ENCODE measurements at regions not wholly inside any gene's neighbourhood (a gene's known extent, or its start where the extent isn't known, plus 50 kb on each side); places are given as distances from the start of the nearest gene placed in this dataset.

- TF ChIP-seq, protein P1, sequence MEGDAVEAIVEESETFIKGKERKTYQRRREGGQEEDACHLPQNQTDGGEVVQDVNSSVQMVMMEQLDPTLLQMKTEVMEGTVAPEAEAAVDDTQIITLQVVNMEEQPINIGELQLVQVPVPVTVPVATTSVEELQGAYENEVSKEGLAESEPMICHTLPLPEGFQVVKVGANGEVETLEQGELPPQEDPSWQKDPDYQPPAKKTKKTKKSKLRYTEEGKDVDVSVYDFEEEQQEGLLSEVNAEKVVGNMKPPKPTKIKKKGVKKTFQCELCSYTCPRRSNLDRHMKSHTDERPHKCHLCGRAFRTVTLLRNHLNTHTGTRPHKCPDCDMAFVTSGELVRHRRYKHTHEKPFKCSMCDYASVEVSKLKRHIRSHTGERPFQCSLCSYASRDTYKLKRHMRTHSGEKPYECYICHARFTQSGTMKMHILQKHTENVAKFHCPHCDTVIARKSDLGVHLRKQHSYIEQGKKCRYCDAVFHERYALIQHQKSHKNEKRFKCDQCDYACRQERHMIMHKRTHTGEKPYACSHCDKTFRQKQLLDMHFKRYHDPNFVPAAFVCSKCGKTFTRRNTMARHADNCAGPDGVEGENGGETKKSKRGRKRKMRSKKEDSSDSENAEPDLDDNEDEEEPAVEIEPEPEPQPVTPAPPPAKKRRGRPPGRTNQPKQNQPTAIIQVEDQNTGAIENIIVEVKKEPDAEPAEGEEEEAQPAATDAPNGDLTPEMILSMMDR (conservative IDR thresholded peaks at IDR 0.05; ENCODE audit: low read length): no peak
- TF ChIP-seq EZH2phosphoT487 (IDR thresholded peaks at IDR 0.05; ENCODE audit: borderline replicate concordance): no peak
These were observed 142.8 kb upstream of the ROBO2 start for GRCh38 chr3:76897076-76897475.

Data from Loucy (cell line).